HCT116 (cell line): ENCODE measurements at regions not wholly inside any gene's neighbourhood (a gene's known extent, or its start where the extent isn't known, plus 50 kb on each side); places are given as distances from the start of the nearest gene placed in this dataset.

Source experiments
- ATAC-seq: fragments of 200-7000 bp; cut with Tn5 transposase; 2 replicates; pipeline ENCODE4 v1.9.1; 2020; ENCODE audit warnings: mild to moderate bottlenecking, moderate library complexity
- BruUV-seq: library from RNA; stranded (reverse); fragments of 400-500 nt; replicated peaks from 2 replicates; lab custom pipeline; 2021; lab: Mats Ljungman, UMichigan
- CTCF ChIA-PET: fragments of 300-600 bp; sonication (Branson Sonifier 250); formaldehyde crosslinking; loops from one replicate; lab custom pipeline; 2021; ENCODE audit warnings: antibody characterized with exemption; lab: Charles Lee
- POLR2A ChIA-PET: fragments of 300-600, 350-600 bp; sonication (Branson Sonifier 250); formaldehyde crosslinking; loops from one replicate; lab custom pipeline; 2021; ENCODE audit warnings: antibody characterized with exemption; lab: Charles Lee
- RAD21 ChIA-PET, 2 experiments: fragments of 300-600 bp; sonication (Branson Sonifier 250); formaldehyde crosslinking; loops; one replicate each; lab custom pipeline; 2023; ENCODE audit warnings: low total read pairs in 2 of 2; ENCODE audit not compliant: uncharacterized antibody in 2 of 2, unreplicated experiment in 2 of 2, low non-redundant PET in 1 of 2; lab: Charles Lee
- DNase-seq: peaks from one replicate; pipeline ENCODE4 v3.0.0-alpha.2; 2010; ENCODE audit warnings: low read depth, low spot score
- H2AFZ ChIP-seq: fragments of 200-600 bp; shearing (Covaris generic), sonication (generic); 2 replicates; pipeline ENCODE4 v1.6.1; 2017; ENCODE audit warnings: low read depth, mixed run types, mixed read lengths, antibody characterized with exemption, low read length; ENCODE audit not compliant: poor library complexity, severe bottlenecking
- H3K27ac ChIP-seq: 2 replicates; pipeline ENCODE4 v1.5.1; 2012; ENCODE audit warnings: low read depth, low read length
- H3K27me3 ChIP-seq: fragments of 200-600 bp; sonication (generic); 2 replicates; pipeline ENCODE4 v1.6.1; 2016; ENCODE audit warnings: mixed run types, low read length, mixed read lengths; ENCODE audit not compliant: insufficient read depth
- H3K36me3 ChIP-seq, 2 experiments: fragments of 200-500 bp in 1 of 2; fragments of 200-600 bp in 1 of 2; sonication (Bioruptor generic) in 1 of 2; sonication (generic) in 1 of 2; 2 replicates each; pipeline versions ENCODE4 v1.5.1 to v1.6.1; 2014 to 2016; ENCODE audit warnings: low read length in 2 of 2, inconsistent platforms in 1 of 2, mixed read lengths in 1 of 2, mixed run types in 1 of 2; ENCODE audit not compliant: insufficient read depth in 2 of 2, control insufficient read depth in 1 of 2
- H3K4me1 ChIP-seq, 2 experiments: fragments of 200-600 bp in 1 of 2; sonication (generic) in 1 of 2; 2 replicates each; pipeline versions ENCODE4 v1.5.1 to v1.6.1; 2012 to 2017; ENCODE audit warnings: low read length in 2 of 2, inconsistent platforms in 1 of 2, mild to moderate bottlenecking in 1 of 2, mixed read lengths in 1 of 2, mixed run types in 1 of 2, moderate library complexity in 1 of 2; ENCODE audit not compliant: insufficient read depth in 2 of 2, control insufficient read depth in 1 of 2
- H3K4me2 ChIP-seq: fragments of 200-600 bp; sonication (generic); 2 replicates; pipeline ENCODE4 v1.6.1; 2017; ENCODE audit warnings: mixed run types, low read length, mixed read lengths
- H3K4me3 ChIP-seq, 2 experiments: fragments of 200-600 bp in 1 of 2; sonication (generic) in 1 of 2; replicated peaks in 1 of 2; 2 replicates each; pipeline ENCODE4 v1.5.1; 2011 to 2016; ENCODE audit warnings: low read length in 2 of 2, control low read depth in 1 of 2, low read depth in 1 of 2, mild to moderate bottlenecking in 1 of 2, mixed read lengths in 1 of 2, mixed run types in 1 of 2
- H3K79me2 ChIP-seq: fragments of 200-600 bp; sonication (generic); 2 replicates; pipeline ENCODE4 v1.6.1; 2017; ENCODE audit warnings: mild to moderate bottlenecking, mixed run types, low read length, moderate library complexity, mixed read lengths; ENCODE audit not compliant: insufficient read depth
- H3K9ac ChIP-seq: fragments of 200-600 bp; sonication (generic); 2 replicates; pipeline ENCODE4 v1.6.1; 2016; ENCODE audit warnings: low read length, mixed read lengths
- H3K9me2 ChIP-seq: fragments of 200-600 bp; sonication (generic), shearing (Covaris generic); 2 replicates; pipeline ENCODE4 v1.6.1; 2017; ENCODE audit warnings: mixed run types, mild to moderate bottlenecking, moderate library complexity; ENCODE audit not compliant: insufficient read depth
- H3K9me3 ChIP-seq, 2 experiments: fragments of 200-500 bp in 1 of 2; fragments of 200-600 bp in 1 of 2; sonication (Bioruptor generic) in 1 of 2; sonication (generic) in 1 of 2; 2 replicates each; pipeline ENCODE4 v1.6.1; 2014 to 2017; ENCODE audit warnings: low read length in 2 of 2, mixed read lengths in 2 of 2, inconsistent platforms in 1 of 2, low read depth in 1 of 2, mild to moderate bottlenecking in 1 of 2, mixed run types in 1 of 2, moderate library complexity in 1 of 2; ENCODE audit not compliant: control insufficient read depth in 1 of 2, insufficient read depth in 1 of 2
- H4K20me1 ChIP-seq: fragments of 200-600 bp; sonication (generic), shearing (Covaris generic); 2 replicates; pipeline ENCODE4 v1.6.1; 2017; ENCODE audit warnings: mixed run types, mild to moderate bottlenecking, moderate library complexity; ENCODE audit not compliant: insufficient read depth
- ATF3 ChIP-seq: IDR thresholded peaks from 2 replicates; pipeline ENCODE4 v1.6.1; 2012
- CBX3 ChIP-seq: IDR thresholded peaks from 2 replicates; pipeline ENCODE4 v1.6.1; 2012; ENCODE audit warnings: low read depth
- CEBPB ChIP-seq: IDR thresholded peaks from 2 replicates; pipeline ENCODE4 v1.6.1; 2012; ENCODE audit warnings: low read depth
- CTCF ChIP-seq, 3 experiments: fragments of 200-600 bp in 1 of 3; sonication (generic) in 1 of 3; IDR thresholded peaks in 2 of 3; conservative IDR thresholded peaks in 1 of 3; 2 replicates each; pipeline ENCODE4 v1.5.1; 2012 to 2017; ENCODE audit warnings: low read depth in 2 of 3, low read length in 2 of 3, antibody characterized with exemption in 1 of 3, borderline replicate concordance in 1 of 3, control low read depth in 1 of 3, mild to moderate bottlenecking in 1 of 3, mixed read lengths in 1 of 3, mixed run types in 1 of 3, moderate library complexity in 1 of 3; ENCODE audit not compliant: insufficient read depth in 1 of 3
- EGR1 ChIP-seq: IDR thresholded peaks from 2 replicates; pipeline ENCODE4 v1.6.1; 2012; ENCODE audit warnings: low read depth
- ELF1 ChIP-seq: IDR thresholded peaks from 2 replicates; pipeline ENCODE4 v1.6.1; 2012; ENCODE audit warnings: low read depth, borderline replicate concordance
- EZH2phosphoT487 ChIP-seq: fragments of 200-600 bp; IDR thresholded peaks from 2 replicates; pipeline ENCODE4 v1.6.1; 2018; ENCODE audit warnings: antibody characterized with exemption, borderline replicate concordance
- FOSL1 ChIP-seq: IDR thresholded peaks from 2 replicates; pipeline ENCODE4 v1.6.1; 2012; ENCODE audit warnings: low read depth
- JUND ChIP-seq: IDR thresholded peaks from 2 replicates; pipeline ENCODE4 v1.6.1; 2012
- MAX ChIP-seq: IDR thresholded peaks from 2 replicates; pipeline ENCODE4 v1.6.1; 2012
- POLR2A ChIP-seq: IDR thresholded peaks from 2 replicates; pipeline ENCODE4 v1.7.0; 2011; ENCODE audit warnings: borderline replicate concordance; ENCODE audit not compliant: insufficient read depth, insufficient read length; ENCODE audit errors: extremely low read depth
- SIN3A ChIP-seq: IDR thresholded peaks from 2 replicates; pipeline ENCODE4 v1.6.1; 2012; ENCODE audit warnings: low read depth
- SP1 ChIP-seq: IDR thresholded peaks from 2 replicates; pipeline ENCODE4 v1.6.1; 2012; ENCODE audit warnings: low read depth
- SRF ChIP-seq: IDR thresholded peaks from 2 replicates; pipeline ENCODE4 v1.6.1; 2012; ENCODE audit warnings: low read depth
- YY1 ChIP-seq: IDR thresholded peaks from 2 replicates; pipeline ENCODE4 v1.6.1; 2011; ENCODE audit warnings: low read length, low read depth, moderate library complexity, mild to moderate bottlenecking; ENCODE audit not compliant: insufficient replicate concordance; ENCODE audit errors: extremely low read depth
- ZBTB33 ChIP-seq: IDR thresholded peaks from 2 replicates; pipeline ENCODE4 v1.6.1; 2011; ENCODE audit warnings: mild to moderate bottlenecking, low read length, moderate library complexity; ENCODE audit not compliant: insufficient replicate concordance; ENCODE audit errors: extremely low read depth
- ZFX ChIP-seq: fragments of 450-650 bp; IDR thresholded peaks from 2 replicates; pipeline ENCODE4 v1.6.1; 2017
- ZNF274 ChIP-seq: fragments of 200-500 bp; sonication (Bioruptor generic); IDR thresholded peaks from 2 replicates; pipeline ENCODE4 v1.6.1; 2014; ENCODE audit warnings: mild to moderate bottlenecking, low read depth, low read length, inconsistent platforms
- intact Hi-C: fragments of 100-400 bp; cut with micrococcal nuclease; formaldehyde crosslinking; loops from 2 replicates; pipeline ENCODE4 v1.10.0; 2022

GRCh38 chr10:111354859-111355258, 278.0 kb downstream of the ADRA2A start:
- no peaks in the 10 kb centered on the region for H3K79me2 ChIP-seq
- intact Hi-C loops: no loop called here
- CTCF ChIA-PET: interaction anchor here (1.6 kb wide), 1 partner anchor 10 kb away, joined by 6 read pairs; no protein-coding TSS in a partner anchor
- no peak overlapping the region for H3K4me3 ChIP-seq
- no peak for ATAC-seq
- H3K9me3 ChIP-seq: no peaks in the 10 kb centered on the region
- TF ChIP-seq ZFX (no peak), JUND (no peak), FOSL1 (no peak), ZNF274 (no peak), ZBTB33 (no peak), YY1 (no peak), ELF1 (no peak), MAX (no peak), EZH2phosphoT487 (no peak), CEBPB (no peak), SP1 (no peak), EGR1 (no peak), SIN3A (no peak), ATF3 (no peak), CTCF (IDR thresholded peaks at IDR 0.05 in 2 of 3, conservative IDR thresholded peaks at IDR 0.05 in 1 of 3; ENCODE audit: borderline replicate concordance in 1 of 3, insufficient read depth in 1 of 3, low read depth in 2 of 3, low read length in 2 of 3) (no peak), CBX3 (no peak), SRF (no peak), POLR2A (no peak)
- TF ChIP-seq, all 23 proteins: peak for 0
- Histone ChIP-seq H3K4me2 (no peak overlapping the region), H3K9me2 (no peaks in the 10 kb centered on the region), H4K20me1 (no peaks in the 10 kb centered on the region), H2AFZ (no peak overlapping the region), H3K9ac (no peak overlapping the region), H3K4me1 (no peaks in the 10 kb centered on the region), H3K36me3 (no peaks in the 10 kb centered on the region), H3K27ac (no peak overlapping the region), H3K27me3 (peaks cover 62% of the 10 kb centered on the region)
- ChIA-PET RAD21 (no interaction called here), POLR2A (no interaction called here)
- DNase-seq: no peak
- BruUV-seq: no TSS peak
